Activated T-cell treated with anti-CD3 and anti-CD28 coated beads for 1 hour (primary cell): ENCODE measurements at regions not wholly inside any gene's neighbourhood (a gene's known extent, or its start where the extent isn't known, plus 50 kb on each side); places are given as distances from the start of the nearest gene placed in this dataset.
"Not testable (repeated sequence)": the region's sequence is repeated elsewhere in the genome, so short reads cannot be mapped to it uniquely, and the experiment has no call there.

Experiments
- DNase-seq: peaks from one replicate; pipeline ENCODE4 v3.0.0-alpha.2; 2020; ENCODE audit warnings: low read depth

GRCh38 chr9:90466441-90466840 is 176.2 kb downstream of the DIRAS2 start:
- no peak for DNase-seq

GRCh38 chr9:90469435-90469834 is 173.2 kb downstream of the DIRAS2 start:
- DNase-seq: no peak

- DNase-seq: no peak
Measured at GRCh38 chr9:90469865-90470387, 172.7 kb downstream of the DIRAS2 start.

DNA sequence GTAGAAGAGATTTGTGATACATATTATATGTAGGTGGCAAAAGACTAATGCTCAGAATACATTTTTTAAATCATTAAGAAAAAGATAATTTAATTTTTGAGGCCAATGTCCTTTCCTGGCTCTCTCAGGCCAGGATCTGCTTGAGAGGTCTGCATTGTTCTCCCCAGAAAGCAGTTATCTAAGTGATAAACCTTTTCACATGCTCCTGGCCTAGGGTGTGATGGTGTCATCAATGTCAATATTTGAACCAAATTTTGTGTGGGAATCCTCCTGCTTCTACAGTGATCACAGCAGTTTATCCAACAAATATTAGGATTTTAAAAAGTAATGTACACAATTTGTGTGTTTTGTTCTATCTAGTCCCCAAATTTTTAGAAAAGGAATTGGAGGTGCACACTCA is 166.6 kb downstream of the DIRAS2 start:
- no peak for DNase-seq

DNA sequence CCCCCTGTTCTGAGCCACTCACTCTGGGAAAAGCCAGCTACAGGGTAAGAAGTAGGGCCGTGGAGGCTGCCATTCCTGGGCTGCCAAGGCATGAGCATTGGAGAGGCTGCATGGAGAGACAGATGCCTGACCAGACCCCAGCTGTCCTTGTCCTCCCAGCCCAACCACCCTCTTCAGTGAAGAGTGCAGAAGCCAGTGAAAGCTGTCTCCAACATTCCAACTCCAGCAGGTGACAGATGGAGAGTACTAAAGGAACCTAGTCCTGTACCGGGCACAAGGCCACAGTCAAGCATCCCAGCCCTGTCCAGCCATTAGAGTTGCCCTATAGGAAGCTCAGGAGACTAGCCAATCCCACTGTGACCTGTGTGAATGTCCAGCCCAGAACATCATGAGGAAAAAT is 165.1 kb downstream of the DIRAS2 start:
- no peak for DNase-seq

- DNase-seq: no peak
Measured at GRCh38 chr9:90478821-90479220, 163.8 kb downstream of the DIRAS2 start.

GRCh38 chr9:90485028-90485427 is 157.6 kb downstream of the DIRAS2 start:
- no peak for DNase-seq

DNA sequence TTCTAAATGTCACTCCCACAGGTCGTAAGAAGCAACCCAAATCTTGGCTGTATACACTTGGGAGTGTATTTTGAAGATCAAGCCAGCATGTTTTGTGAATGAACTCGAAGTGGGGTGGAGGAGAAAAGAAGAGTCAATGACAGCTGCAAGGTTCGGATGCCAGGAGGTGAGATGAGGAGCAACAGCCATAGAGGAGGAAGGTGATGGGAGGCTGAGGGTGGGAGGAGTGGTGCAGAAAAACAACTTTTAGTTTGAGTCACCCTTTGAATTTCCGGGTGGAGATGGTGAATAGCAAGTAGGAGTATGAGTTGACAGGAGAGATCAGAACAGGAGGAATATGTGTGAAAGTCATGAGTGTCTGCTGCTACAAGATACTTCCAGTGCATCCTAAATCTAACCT is 153.6 kb downstream of the DIRAS2 start:
- DNase-seq: no peak

- DNase-seq: no peak
Measured at GRCh38 chr9:90499761-90500160, 142.9 kb downstream of the DIRAS2 start.

- DNase-seq: no peak
Measured at GRCh38 chr9:90502134-90502533, 140.5 kb downstream of the DIRAS2 start.

DNA sequence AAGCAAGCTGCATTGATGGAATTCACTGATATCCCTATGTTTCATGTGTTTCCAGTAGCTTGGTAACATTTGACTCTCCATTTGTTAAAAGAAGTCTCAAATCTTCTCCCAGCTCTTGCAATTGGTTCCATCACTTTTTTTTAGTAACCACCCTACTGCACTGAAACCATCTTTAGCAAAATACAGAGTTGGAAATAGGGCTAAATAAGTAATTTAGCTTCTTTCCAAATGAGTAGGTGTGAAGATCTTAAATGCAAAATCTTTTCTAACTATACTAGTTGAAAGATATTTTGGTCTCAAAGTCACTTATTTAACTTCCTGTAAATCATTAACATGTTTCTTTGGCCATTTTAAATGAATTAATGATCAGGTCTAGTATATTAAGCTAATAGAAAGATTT is 138.1 kb downstream of the DIRAS2 start:
- no peak for DNase-seq

DNA sequence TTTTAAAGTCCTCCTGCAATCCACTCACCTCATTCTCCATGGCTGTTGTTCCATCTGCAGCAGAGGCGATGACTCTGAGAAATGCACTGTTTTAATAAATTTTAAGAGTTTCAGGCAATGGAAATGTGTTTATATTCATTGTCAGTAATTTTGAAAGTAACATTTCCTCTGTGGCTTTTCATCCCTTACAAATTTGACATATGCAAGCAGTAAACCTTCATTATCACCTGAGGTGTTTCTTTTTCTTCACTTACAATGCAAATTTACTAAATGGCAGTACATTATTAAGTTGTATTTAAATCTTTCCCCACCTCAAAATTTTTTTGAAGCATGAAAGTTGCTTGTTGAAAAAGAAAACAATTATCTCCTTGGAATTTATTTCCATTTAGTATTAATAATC is 136.9 kb downstream of the DIRAS2 start:
- no peak for DNase-seq

DNA sequence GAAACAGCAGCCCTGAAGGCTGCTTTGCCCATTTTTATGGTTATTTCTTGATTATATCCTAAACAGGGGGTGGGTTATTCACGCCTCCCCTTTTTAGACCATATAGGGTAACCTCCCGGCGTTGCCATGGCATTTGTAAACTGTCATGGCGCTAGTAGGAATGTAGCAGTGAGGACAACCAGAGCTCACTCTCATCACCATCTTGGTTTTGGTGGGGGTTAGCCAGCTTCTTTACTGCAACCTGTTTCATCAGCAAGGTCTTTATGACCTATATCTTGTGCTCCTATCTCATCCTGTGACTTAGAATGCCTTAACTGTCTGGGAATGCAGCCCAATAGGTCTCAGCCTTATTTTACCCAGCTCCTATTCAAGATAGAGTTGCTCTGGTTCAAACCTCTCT is 136.2 kb downstream of the DIRAS2 start:
- not testable (repeated sequence) for DNase-seq

- no peak for DNase-seq
Measured at GRCh38 chr9:90507621-90508020, 135.0 kb downstream of the DIRAS2 start.

DNA sequence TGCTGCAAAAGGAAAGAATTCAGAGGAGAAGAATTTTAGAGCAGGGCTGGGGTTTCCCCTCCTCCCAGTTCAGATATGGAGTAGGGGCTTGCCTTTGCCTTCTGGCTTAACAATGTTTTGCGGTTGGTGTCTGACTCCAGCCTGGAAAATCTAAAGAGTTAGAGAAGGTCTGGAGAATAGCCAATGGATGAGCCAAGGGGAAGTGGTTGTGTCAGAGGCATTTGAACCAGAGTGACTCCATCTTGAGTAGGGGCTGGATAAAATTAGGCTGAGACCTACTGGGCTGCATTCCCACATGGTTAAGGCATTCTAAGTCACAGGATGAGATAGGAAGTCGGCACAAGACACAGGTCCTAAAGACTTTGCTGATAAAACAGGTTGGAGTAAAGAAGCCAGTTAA is 133.7 kb downstream of the DIRAS2 start:
- DNase-seq: no peak

DNA sequence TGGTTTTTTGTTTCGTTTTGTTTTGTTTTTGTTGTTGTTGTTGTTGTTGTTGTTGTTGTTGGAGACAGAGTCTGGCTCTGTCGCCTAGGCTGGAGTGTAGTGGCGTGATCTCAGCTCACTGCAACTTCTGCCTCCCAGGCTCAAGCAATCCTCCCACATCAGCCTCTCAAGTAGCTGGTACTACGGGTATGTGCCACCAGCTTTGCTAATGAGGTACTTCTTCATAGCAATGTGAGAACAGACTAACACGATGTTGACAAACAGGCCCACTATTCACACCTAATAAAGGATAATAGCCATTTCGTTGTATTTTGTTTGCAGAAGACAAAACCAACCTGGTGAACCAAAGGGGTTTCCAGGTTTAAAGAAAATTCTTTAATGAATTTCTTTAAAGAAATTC is 130.9 kb downstream of the DIRAS2 start:
- no peak for DNase-seq

DNA sequence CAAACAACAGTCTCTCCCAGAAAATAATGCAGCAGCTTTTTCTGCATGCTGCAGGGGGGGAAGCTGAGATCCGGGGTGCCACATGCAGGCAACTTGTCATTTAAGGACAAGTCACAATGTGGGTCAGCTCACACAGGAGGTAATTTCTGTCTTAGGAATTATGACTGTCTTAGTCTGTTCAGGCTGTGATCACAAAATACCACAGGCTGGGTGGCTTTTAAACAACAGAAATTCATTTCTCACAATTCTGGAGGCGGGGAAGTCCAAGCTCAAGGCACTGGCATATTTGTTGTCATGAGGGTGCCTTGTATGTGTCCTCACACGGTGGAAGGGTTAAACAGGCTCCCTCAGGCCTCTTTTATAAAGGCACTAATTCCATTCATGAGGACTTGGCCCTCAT is 127.7 kb downstream of the DIRAS2 start:
- no peak for DNase-seq

GRCh38 chr9:90515510-90515909 is 127.1 kb downstream of the DIRAS2 start:
- no peak for DNase-seq

GRCh38 chr9:90517103-90517502 is 125.5 kb downstream of the DIRAS2 start:
- no peak for DNase-seq

DNA sequence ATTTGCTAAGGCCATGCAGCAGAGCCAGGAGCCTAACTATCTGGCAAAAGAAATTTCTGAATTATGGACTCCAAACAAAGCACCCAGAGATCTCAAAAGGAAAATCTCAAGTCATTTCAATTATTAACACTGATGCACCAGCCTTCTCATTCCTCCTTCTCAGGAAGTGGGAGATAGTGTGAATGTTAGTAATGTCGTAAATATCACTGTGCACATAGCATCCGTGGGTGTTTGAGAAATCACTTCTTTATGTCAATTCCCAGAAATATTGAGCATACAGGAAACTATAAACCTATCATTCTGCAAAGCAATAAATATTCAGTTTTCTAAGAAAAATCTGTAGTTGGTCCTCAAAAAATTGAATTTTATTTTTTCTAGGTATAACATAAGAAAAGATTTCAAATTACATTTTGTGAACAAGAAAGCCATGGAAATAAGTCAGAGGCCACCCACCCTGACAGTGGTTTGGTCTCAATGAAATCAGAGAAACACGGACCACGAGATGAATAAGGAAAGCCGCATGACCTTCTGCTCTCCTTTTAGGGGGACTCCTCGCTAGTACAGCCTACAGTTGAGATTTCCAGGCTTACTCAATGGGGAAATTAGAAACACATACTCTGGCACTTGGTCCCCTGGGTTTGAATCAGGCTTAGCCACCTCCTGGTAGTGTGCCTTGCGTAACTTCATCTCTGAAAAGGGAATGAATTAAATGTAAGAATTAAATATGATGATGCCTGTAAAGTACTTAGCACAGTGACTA is 120.6 kb downstream of the DIRAS2 start:
- no peak for DNase-seq

GRCh38 chr9:90523958-90524357 is 118.7 kb downstream of the DIRAS2 start:
- no peak for DNase-seq

GRCh38 chr9:90526386-90526785 is 116.2 kb downstream of the DIRAS2 start:
- no peak for DNase-seq

DNA sequence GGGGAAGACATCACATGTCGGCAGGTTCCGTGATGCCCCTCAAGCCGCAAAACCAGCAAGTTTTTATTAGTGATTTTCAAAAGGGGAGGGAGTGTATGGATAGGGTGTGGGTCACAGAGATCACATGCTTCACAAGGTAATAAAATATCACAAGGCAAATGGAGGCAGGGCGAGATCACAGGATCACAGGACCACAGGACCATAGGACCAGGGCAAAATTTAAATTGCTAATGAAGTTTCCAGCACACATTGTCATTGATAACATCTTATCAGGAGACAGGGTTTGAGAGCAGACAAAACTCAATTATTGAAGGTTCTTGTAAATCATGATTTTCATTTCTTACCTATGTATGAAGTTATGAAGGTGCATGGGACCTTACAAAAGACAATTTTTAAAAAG is 106.5 kb downstream of the DIRAS2 start:
- not testable (repeated sequence) for DNase-seq

DNA sequence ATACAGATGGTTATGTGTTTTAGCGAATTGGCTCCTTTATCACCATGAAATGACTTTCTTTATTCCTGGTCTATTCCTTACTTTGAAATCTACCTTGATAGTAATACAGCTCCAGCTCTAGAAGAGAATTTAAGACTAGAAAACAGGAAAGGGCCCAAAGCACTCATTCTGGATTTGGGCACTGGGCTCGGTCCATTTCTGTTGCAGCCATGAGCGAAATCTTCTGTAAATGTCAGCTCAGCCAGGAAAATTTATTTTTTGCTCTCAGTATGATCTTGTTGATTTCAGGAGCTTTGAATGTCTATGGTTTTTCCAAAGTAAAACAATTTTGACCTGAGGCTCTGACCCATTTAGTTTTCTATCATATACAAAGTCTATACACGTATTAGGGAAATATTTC is 104.1 kb downstream of the DIRAS2 start:
- no peak for DNase-seq
